ENCODE measurements at regions not wholly inside any gene's neighbourhood (a gene's known extent, or its start where the extent isn't known, plus 50 kb on each side); places are given as distances from the start of the nearest gene placed in this dataset.

- TF ChIP-seq, protein P1, sequence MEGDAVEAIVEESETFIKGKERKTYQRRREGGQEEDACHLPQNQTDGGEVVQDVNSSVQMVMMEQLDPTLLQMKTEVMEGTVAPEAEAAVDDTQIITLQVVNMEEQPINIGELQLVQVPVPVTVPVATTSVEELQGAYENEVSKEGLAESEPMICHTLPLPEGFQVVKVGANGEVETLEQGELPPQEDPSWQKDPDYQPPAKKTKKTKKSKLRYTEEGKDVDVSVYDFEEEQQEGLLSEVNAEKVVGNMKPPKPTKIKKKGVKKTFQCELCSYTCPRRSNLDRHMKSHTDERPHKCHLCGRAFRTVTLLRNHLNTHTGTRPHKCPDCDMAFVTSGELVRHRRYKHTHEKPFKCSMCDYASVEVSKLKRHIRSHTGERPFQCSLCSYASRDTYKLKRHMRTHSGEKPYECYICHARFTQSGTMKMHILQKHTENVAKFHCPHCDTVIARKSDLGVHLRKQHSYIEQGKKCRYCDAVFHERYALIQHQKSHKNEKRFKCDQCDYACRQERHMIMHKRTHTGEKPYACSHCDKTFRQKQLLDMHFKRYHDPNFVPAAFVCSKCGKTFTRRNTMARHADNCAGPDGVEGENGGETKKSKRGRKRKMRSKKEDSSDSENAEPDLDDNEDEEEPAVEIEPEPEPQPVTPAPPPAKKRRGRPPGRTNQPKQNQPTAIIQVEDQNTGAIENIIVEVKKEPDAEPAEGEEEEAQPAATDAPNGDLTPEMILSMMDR (IDR thresholded peaks at IDR 0.05) = no peak
- no peak for TF ChIP-seq EP300 (IDR thresholded peaks at IDR 0.05)
These were observed 366.6 kb downstream of the FGF10 start for GRCh38 chr5:44022622-44023021.
